MCF 10A (cell line): ENCODE measurements at regions not wholly inside any gene's neighbourhood (a gene's known extent, or its start where the extent isn't known, plus 50 kb on each side); places are given as distances from the start of the nearest gene placed in this dataset.

Source experiments
- BruUV-seq: library from RNA; stranded (reverse); fragments of 400-500 nt; replicated peaks from 2 replicates; lab custom pipeline; 2021; lab: Mats Ljungman, UMichigan
- CTCF ChIA-PET: fragments of 300-600 bp; sonication (Branson Sonifier 250); formaldehyde crosslinking; extraction: SDS; loops from one replicate; lab custom pipeline; 2021; ENCODE audit warnings: antibody characterized with exemption, inconsistent platforms; lab: Yijun Ruan, JAX
- POLR2A ChIA-PET: fragments of 300-600, 350-650 bp; sonication (Branson Sonifier 250); formaldehyde crosslinking; extraction: SDS; loops from one replicate; lab custom pipeline; 2020; ENCODE audit warnings: antibody characterized with exemption, inconsistent platforms; lab: Yijun Ruan, JAX
- DNase-seq: peaks from one replicate; pipeline ENCODE4 v3.0.0-alpha.2; 2018; ENCODE audit not compliant: unreplicated experiment
- H3K27ac Mint-ChIP-seq: one replicate; pipeline ENCODE4 v1.8.0; 2022; ENCODE audit warnings: mild to moderate bottlenecking, low read depth, mixed read lengths; ENCODE audit not compliant: unreplicated experiment
- H3K27me3 Mint-ChIP-seq: one replicate; pipeline ENCODE4 v1.8.0; 2022; ENCODE audit warnings: mixed read lengths; ENCODE audit not compliant: insufficient read depth, unreplicated experiment
- H3K36me3 Mint-ChIP-seq: one replicate; pipeline ENCODE4 v1.8.0; 2022; ENCODE audit warnings: mild to moderate bottlenecking, moderate library complexity, mixed read lengths; ENCODE audit not compliant: insufficient read depth, unreplicated experiment
- H3K4me1 Mint-ChIP-seq: one replicate; pipeline ENCODE4 v1.8.0; 2022; ENCODE audit warnings: mixed read lengths; ENCODE audit not compliant: insufficient read depth, unreplicated experiment
- H3K4me3 Mint-ChIP-seq: one replicate; pipeline ENCODE4 v1.8.0; 2022; ENCODE audit warnings: mild to moderate bottlenecking, moderate library complexity, mixed read lengths; ENCODE audit not compliant: unreplicated experiment
- H3K9me3 Mint-ChIP-seq: one replicate; pipeline ENCODE4 v1.8.0; 2022; ENCODE audit warnings: mixed read lengths; ENCODE audit not compliant: unreplicated experiment
- intact Hi-C: fragments of 100-400 bp; cut with micrococcal nuclease; formaldehyde crosslinking; loops from 2 replicates; pipeline ENCODE4 v1.14.1; 2022
- TF ChIP-seq, protein P1 (sequence below): fragments of 200-600 bp; IDR thresholded peaks from one replicate; pipeline ENCODE4 v1.8.0; 2022; ENCODE audit warnings: antibody characterized with exemption, mild to moderate bottlenecking; ENCODE audit not compliant: unreplicated experiment

DNA sequence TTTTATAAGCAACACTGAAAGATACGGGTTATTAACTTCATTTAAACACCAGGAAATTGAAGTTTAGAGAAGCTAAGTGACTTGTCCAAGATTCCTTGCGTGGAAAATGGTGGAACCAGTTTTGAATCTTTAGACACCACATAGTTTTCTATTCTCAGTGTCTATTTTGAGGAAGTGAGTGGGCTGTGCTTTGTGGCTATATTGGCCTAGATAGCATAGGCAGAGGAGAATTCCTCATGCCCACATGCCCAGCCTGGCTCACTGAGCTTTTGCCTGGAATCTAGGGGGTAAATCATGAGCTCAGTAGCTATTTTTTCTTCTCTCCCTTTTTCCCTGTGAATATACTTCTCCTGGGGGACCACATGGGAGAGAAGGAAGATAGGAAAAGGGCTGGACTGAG, 431.3 kb downstream of the HS3ST3B1 start:
- ChIA-PET POLR2A (interaction anchor here (0.6 to 1.2 kb wide), 2 partner anchors 113 to 680 kb away, joined by 3 read pairs; no protein-coding TSS in a partner anchor), CTCF (interaction anchor here (2.1 kb wide), 1 partner anchor 194 kb away, joined by 7 read pairs; no protein-coding TSS in a partner anchor)
- no peak for DNase-seq
- Mint-ChIP-seq H3K4me1 (peaks cover 9% of the 10 kb centered on the region), H3K36me3 (no peaks in the 10 kb centered on the region), H3K9me3 (no peaks in the 10 kb centered on the region), H3K27ac (no peak overlapping the region), H3K27me3 (no peaks in the 10 kb centered on the region), H3K4me3 (no peak overlapping the region)
- no TSS peak for BruUV-seq
- intact Hi-C loops = loop anchor here (10.0 kb wide), 1 partner anchor 193 kb away; no protein-coding TSS in a partner anchor
- TF ChIP-seq, protein P1, sequence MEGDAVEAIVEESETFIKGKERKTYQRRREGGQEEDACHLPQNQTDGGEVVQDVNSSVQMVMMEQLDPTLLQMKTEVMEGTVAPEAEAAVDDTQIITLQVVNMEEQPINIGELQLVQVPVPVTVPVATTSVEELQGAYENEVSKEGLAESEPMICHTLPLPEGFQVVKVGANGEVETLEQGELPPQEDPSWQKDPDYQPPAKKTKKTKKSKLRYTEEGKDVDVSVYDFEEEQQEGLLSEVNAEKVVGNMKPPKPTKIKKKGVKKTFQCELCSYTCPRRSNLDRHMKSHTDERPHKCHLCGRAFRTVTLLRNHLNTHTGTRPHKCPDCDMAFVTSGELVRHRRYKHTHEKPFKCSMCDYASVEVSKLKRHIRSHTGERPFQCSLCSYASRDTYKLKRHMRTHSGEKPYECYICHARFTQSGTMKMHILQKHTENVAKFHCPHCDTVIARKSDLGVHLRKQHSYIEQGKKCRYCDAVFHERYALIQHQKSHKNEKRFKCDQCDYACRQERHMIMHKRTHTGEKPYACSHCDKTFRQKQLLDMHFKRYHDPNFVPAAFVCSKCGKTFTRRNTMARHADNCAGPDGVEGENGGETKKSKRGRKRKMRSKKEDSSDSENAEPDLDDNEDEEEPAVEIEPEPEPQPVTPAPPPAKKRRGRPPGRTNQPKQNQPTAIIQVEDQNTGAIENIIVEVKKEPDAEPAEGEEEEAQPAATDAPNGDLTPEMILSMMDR = no peak

DNA sequence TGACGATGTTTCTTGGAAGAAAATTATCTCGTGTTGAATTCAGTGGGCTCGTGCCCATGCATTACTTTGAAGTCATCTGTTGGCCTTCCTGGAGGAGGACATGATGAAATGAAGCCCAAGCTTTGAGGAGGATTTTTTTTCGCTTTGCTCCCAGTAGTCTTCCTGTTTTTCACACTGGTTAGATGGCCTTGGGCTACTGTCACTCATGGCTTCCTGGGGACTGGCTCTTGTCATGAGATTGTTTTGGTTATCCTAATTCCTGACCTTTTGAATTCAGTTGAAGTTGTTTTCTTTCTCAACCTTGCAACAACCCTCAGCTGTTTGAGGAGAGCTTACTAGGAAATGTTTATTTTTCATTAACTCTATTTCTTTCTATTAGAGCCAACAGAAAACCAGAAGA, 430.7 kb downstream of the HS3ST3B1 start:
- Mint-ChIP-seq H3K4me1 (peaks cover 9% of the 10 kb centered on the region), H3K9me3 (no peaks in the 10 kb centered on the region), H3K36me3 (no peaks in the 10 kb centered on the region), H3K27me3 (no peaks in the 10 kb centered on the region), H3K4me3 (no peak overlapping the region), H3K27ac (no peak overlapping the region)
- no peak for DNase-seq
- BruUV-seq = no TSS peak
- CTCF ChIA-PET = interaction anchor here (0.6 to 2.1 kb wide), 3 partner anchors 108 to 361 kb away, joined by 3 to 7 read pairs (median 5); no protein-coding TSS in a partner anchor
- intact Hi-C loops = loop anchor here (10.0 kb wide), 1 partner anchor 193 kb away; no protein-coding TSS in a partner anchor
- POLR2A ChIA-PET = interaction anchor here (1.2 kb wide), 1 partner anchor 114 kb away, joined by 3 read pairs; no protein-coding TSS in a partner anchor
- TF ChIP-seq, protein P1 = no peak

DNA sequence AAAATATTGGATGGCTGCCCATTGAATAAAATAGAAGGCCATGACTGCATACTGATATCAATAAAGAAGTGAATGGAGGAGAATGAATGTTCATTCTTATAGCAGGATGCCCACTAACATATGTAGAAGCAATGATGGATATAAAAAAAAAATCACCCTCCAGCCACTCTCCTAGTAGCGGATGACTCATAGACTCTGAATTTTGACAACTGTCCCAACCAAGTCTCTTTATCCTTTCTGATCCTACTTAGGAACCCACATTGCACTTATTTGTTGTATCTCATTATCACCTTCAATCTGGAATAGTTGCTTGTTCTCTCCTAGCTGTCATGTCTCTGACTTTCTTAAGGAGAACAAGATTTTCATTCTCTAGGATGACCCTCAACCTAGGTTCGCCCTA, 429.9 kb downstream of the HS3ST3B1 start:
- TF ChIP-seq, protein P1 = no peak
- CTCF ChIA-PET = interaction anchor here (0.6 to 2.1 kb wide), 2 partner anchors 196 to 360 kb away, joined by 3 to 7 read pairs; no protein-coding TSS in a partner anchor
- POLR2A ChIA-PET = no interaction called here
- Mint-ChIP-seq H3K4me1 (peaks cover 9% of the 10 kb centered on the region), H3K9me3 (no peaks in the 10 kb centered on the region), H3K27ac (no peak overlapping the region), H3K4me3 (no peak overlapping the region), H3K27me3 (no peaks in the 10 kb centered on the region), H3K36me3 (no peaks in the 10 kb centered on the region)
- peak; percentile 30 for DNase-seq
- intact Hi-C loops = loop anchor here (10.0 kb wide), 1 partner anchor 194 kb away; no protein-coding TSS in a partner anchor
- BruUV-seq = no TSS peak

DNA sequence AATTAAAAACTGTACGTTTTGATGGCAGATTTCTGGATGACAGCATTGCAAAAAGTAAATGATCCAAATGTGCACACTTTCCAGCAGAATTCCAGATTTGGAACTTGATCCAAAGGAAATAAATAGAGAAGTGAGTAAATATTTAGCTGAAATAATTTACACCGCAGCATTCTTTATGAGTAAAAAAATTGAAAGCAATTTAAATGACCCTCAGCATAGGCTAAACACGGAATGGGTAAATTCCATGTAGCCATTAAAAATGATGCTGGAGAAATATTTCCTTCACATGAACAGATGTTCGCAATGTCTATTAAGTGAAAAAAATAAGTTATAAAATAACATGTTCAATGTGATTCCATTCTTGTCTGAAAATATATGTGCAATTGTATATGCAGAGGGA, 424.8 kb downstream of the HS3ST3B1 start:
- CTCF ChIA-PET = interaction anchor here (0.7 to 1.0 kb wide), 2 partner anchors 12 to 48 kb away, joined by 3 to 6 read pairs; no protein-coding TSS in a partner anchor

More for the DNA sequence above, 424.8 kb downstream of the HS3ST3B1 start:
- no TSS peak for BruUV-seq
- Mint-ChIP-seq H3K27ac (no peak overlapping the region), H3K27me3 (no peaks in the 10 kb centered on the region), H3K4me1 (peaks cover 4% of the 10 kb centered on the region), H3K4me3 (no peak overlapping the region), H3K9me3 (no peaks in the 10 kb centered on the region), H3K36me3 (no peaks in the 10 kb centered on the region)
- DNase-seq = no peak
- POLR2A ChIA-PET = interaction anchor here (0.7 to 0.8 kb wide), 2 partner anchors 12 to 120 kb away, joined by 3 read pairs; no protein-coding TSS in a partner anchor
- intact Hi-C loops = no loop called here
- TF ChIP-seq, protein P1 = no peak
